Muscle of leg (tissue), 3 donors: ENCODE measurements at regions not wholly inside any gene's neighbourhood (a gene's known extent, or its start where the extent isn't known, plus 50 kb on each side); places are given as distances from the start of the nearest gene placed in this dataset.

Experiments used
- DNase-seq: peaks from one replicate; pipeline ENCODE4 v3.0.0; 2013
- H3K27ac ChIP-seq: one replicate; pipeline ENCODE4 v1.5.1; 2013; ENCODE audit warnings: mild to moderate bottlenecking, low read length, control low read depth
- H3K27me3 ChIP-seq: one replicate; pipeline ENCODE4 v1.6.1; 2013; ENCODE audit warnings: low read length; ENCODE audit not compliant: control insufficient read depth, insufficient read depth
- H3K36me3 ChIP-seq: one replicate; pipeline ENCODE4 v1.6.1; 2013; ENCODE audit warnings: low read length; ENCODE audit not compliant: control insufficient read depth, insufficient read depth
- H3K4me1 ChIP-seq: one replicate; pipeline ENCODE4 v1.6.1; 2013; ENCODE audit warnings: low read length; ENCODE audit not compliant: control insufficient read depth, insufficient read depth
- H3K4me3 ChIP-seq: one replicate; pipeline ENCODE4 v1.5.1; 2013; ENCODE audit warnings: low read length, control low read depth
- H3K9me3 ChIP-seq: replicated peaks from 2 replicates; pipeline ENCODE4 v1.6.1; 2013; ENCODE audit warnings: low read depth, low read length; ENCODE audit not compliant: control insufficient read depth
- WGBS: methylation state at CpG from one replicate; pipeline ENCODE4 v1.1.5; 2013; ENCODE audit warnings: missing lambda C conversion rate; ENCODE audit not compliant: insufficient coverage; 5-methylcytosine and 5-hydroxymethylcytosine counted together

DNA sequence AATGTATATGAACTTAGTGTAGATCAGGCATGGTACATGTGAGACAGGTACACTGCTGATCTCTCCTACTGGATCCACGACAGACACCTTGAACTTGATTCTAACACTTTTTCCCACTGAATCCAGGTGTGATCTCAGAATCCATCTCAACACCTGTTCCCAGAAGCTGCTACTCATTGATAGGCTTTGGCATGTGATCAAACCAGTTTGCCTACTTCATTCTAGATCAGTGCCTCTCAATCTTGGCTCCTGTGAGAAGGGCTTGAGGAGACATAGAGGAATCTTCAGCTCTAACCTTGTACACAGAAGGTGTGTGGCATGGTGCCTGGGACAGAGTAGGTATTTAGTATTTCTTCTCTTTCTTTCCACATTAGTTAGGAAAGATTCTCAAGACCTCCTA, 212.3 kb upstream of the ATP5MC3 start:
- Histone ChIP-seq H3K27ac (no peak overlapping the region), H3K4me3 (no peak overlapping the region), H3K9me3 (no peaks in the 10 kb centered on the region), H3K27me3 (no peaks in the 10 kb centered on the region), H3K4me1 (no peaks in the 10 kb centered on the region), H3K36me3 (no peaks in the 10 kb centered on the region)
- DNase-seq: no peak
- no CpG with 5 or more reads among the region's 1 CpG for WGBS

DNA sequence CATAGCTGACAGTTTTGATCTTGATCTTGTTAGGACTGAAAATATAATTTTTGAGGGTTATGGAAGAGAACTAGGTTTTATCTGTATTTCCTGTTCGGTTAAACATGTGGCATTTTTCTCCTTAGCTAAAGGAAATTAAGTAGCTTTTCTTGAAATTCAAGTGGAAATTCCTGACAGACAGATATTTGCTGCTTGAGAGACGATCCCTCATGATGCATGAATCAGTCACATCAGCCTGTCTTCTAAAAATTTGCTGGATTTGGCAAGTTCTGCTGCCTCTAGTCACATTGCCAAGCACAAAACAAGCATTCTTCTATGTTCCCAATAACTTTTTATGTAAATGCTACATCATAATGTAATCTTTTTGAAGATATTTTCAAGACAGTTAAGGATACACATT, 201.8 kb upstream of the ATP5MC3 start:
- no peak for DNase-seq
- Histone ChIP-seq H3K4me3 (no peak overlapping the region), H3K27me3 (no peaks in the 10 kb centered on the region), H3K27ac (no peak overlapping the region), H3K4me1 (no peaks in the 10 kb centered on the region), H3K9me3 (peaks cover 14% of the 10 kb centered on the region), H3K36me3 (no peaks in the 10 kb centered on the region)
- WGBS: no CpG with 5 or more reads among the region's 2 CpGs

DNA sequence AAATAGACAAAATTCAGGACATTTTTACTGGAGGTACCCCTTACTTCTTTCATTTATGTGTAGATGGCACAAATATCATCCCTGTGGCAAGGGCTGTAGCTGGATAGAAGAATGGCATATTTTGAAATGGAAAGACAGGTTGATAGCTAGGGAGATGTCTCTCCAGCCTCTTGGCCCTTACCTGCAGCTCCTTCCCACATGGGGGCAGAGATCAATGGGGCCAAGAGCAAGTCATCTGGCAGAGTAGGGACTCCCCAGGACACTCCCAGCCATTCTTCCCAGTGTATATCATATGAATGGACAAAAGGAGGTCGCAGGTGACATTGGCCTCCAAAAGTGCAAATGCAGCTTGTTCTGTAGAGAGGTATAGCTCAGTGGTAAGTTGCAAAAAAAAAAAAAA, 192.2 kb upstream of the ATP5MC3 start:
- WGBS: no CpG with 5 or more reads among the region's 1 CpG
- no peaks in the 10 kb centered on the region for H3K36me3 ChIP-seq
- H3K27me3 ChIP-seq: peaks cover 2% of the 10 kb centered on the region
- H3K4me1 ChIP-seq: no peaks in the 10 kb centered on the region
- no peak overlapping the region for H3K4me3 ChIP-seq
- DNase-seq: no peak
- no peak overlapping the region for H3K27ac ChIP-seq
- no peaks in the 10 kb centered on the region for H3K9me3 ChIP-seq

DNA sequence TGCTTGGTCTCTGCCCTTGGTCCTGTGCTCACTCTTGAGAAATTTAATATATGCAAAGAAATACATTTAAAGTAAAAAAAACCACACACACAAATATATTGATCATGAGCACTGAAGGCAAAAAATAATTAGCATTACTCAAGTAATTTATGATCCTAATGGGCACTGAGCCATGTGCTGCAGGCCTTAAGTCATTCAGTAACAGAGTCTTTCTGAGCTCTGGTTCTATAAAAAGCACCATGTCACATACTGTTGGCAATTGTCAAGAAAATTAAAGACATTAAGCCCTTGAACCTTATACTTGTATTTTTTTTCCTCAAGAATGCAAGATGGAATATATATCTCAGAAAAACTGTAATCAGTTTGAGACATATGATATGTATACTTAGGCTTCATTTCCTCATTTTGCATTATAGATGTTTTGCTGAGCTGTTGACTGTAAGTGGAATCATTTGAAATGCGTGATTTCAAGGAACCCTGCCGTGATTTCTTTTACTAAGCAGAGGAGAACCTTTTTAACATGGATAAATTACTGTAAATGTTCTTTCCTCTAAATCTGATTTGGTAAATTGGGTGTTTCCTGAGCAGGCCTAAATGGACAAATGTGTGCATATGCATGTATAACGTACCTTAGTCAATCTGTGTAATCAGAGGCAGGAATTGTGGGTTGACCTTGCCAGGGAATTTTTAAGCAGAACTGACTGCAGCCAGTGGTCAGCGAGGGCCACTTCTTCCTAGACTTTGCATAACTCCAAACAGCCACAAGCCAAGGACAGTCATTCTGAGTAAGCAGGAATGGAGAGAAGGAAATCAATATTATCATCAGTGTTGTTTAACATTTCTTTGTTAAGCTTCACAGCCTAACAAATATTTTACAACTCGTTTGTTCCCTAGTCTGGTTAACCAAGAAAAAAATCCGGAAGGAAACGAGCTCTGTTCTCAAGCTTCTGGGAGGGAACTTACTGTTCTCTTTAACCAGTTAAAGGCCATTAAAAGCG, 191.5 kb upstream of the ATP5MC3 start:
- Histone ChIP-seq H3K4me1 (no peaks in the 10 kb centered on the region), H3K9me3 (no peaks in the 10 kb centered on the region), H3K4me3 (no peak overlapping the region), H3K36me3 (no peaks in the 10 kb centered on the region), H3K27me3 (peaks cover 2% of the 10 kb centered on the region), H3K27ac (no peak overlapping the region)
- 56% methylated on average over 1 of the region's 8 CpGs for WGBS
- DNase-seq: peak; percentile 24

DNA sequence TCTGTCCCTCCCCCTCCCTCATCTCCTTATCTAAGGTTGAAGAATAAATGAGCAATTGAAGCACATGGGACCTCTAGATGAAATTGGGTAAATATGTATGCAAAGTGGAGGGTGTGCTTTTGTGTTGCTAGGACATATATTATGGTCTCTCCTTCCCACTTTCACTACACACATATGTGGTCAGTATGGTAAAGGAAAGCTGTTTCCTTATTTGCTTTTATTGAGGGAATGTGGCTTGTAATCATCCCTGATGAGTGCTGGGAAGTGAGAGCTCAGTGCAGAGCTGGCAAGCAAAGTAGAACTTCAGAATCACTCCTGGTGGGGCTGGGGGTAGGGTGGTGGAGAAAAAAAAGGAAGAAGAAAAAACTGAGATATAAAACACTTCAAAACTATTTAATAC, 189.9 kb upstream of the ATP5MC3 start:
- Histone ChIP-seq H3K27me3 (peaks cover 2% of the 10 kb centered on the region), H3K36me3 (no peaks in the 10 kb centered on the region)

DNA sequence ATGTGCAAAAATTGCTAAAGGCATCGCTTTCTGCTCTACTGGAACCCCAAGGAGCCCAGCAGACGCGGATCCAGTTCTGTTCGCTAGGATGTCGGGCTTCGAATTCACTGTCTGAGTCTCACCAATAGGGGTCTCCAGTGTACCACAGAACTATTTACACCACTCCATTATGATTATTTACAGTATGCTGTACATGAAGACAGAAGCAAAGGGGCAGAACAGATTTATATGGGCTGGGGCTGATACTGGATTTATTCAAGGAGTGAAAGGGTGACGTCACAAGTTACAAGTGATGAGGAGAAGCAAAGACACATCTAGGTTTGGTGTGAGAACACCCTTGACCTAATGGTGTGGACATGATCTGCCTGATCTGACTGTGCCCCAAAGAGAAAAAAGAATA, 185.3 kb upstream of the ATP5MC3 start:
- 30% methylated on average over 2 of the region's 7 CpGs for WGBS
- no peaks in the 10 kb centered on the region for H3K9me3 ChIP-seq
- no peak overlapping the region for H3K4me3 ChIP-seq
- no peaks in the 10 kb centered on the region for H3K36me3 ChIP-seq
- H3K27ac ChIP-seq: no peak overlapping the region
- H3K4me1 ChIP-seq: no peaks in the 10 kb centered on the region
- H3K27me3 ChIP-seq: peaks cover 4% of the 10 kb centered on the region
- peak; percentile 68 for DNase-seq

More for the DNA sequence above, 189.9 kb upstream of the ATP5MC3 start:
- no peak overlapping the region for H3K4me3 ChIP-seq
- no peaks in the 10 kb centered on the region for H3K4me1 ChIP-seq
- no peak overlapping the region for H3K27ac ChIP-seq
- no peaks in the 10 kb centered on the region for H3K9me3 ChIP-seq
- DNase-seq: no peak

DNA sequence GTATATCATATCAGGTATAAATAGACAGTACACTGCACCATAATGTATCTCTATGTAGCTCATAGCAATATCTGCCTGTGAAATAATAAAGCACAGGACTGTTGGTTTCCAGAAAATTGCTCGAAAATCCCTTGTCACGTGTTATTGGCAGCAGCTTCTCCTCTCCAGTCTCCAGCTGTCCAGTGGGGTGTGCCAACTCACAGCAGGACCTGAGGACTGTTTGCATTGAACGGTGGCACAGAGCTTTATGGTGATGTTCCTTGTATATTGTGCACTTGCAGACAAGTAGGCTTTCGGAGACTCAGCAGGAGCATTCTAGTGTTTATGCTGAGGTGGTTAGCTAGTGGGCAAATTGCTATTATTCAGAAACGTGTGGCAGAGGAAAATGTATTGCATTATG, 182.2 kb upstream of the ATP5MC3 start:
- Histone ChIP-seq H3K4me1 (no peaks in the 10 kb centered on the region), H3K27me3 (peaks cover 4% of the 10 kb centered on the region), H3K4me3 (no peak overlapping the region), H3K27ac (no peak overlapping the region), H3K36me3 (no peaks in the 10 kb centered on the region), H3K9me3 (no peaks in the 10 kb centered on the region)
- peak; percentile 72 for DNase-seq
- 7% methylated on average over 3 of the region's 5 CpGs for WGBS

DNA sequence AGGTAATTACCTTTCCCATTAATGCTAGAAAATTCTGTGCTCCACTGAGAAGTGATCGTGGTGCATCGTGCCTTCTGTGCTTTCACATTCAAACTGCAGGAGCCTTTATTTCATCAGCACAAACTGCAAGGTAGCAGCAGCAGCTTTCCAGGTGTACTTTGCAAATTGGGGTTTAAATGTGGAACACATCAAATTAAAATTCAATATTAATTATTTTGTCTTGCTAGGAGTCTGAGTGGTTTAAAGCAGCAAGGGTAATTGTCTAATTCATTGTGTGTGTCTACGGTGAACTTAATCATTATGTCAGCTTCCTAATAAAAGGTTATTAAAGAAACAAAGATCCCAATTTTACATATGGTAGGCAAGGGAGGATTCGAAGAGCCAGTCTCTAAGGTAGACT, 180.8 kb upstream of the ATP5MC3 start:
- H3K9me3 ChIP-seq: no peaks in the 10 kb centered on the region
- H3K27ac ChIP-seq: no peak overlapping the region
- no peak for DNase-seq
- 40% methylated on average over 1 of the region's 4 CpGs for WGBS
- H3K36me3 ChIP-seq: no peaks in the 10 kb centered on the region
- peaks cover 4% of the 10 kb centered on the region for H3K27me3 ChIP-seq
- no peaks in the 10 kb centered on the region for H3K4me1 ChIP-seq
- no peak overlapping the region for H3K4me3 ChIP-seq

DNA sequence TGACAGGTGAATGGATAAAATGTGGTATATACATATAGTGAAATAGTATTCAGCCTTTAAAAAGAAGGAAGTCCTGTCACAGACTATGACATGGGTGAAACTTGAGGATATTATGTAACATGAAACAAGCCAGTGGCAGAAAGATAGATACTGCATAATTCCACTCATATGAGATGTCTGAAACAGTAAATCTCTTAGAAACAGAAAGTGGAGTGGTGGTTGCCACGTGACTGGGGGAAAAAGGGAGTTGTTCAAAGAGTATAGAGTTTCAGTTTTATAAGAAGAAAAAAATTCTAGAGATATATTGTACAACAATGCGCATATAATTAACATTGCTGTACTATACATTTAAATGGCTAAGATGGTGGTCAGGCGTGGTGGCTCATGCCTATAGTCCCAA, 178.2 kb upstream of the ATP5MC3 start:
- no peaks in the 10 kb centered on the region for H3K4me1 ChIP-seq
- no CpG with 5 or more reads among the region's 3 CpGs for WGBS
- no peak for DNase-seq
- no peak overlapping the region for H3K27ac ChIP-seq
- H3K36me3 ChIP-seq: no peaks in the 10 kb centered on the region
- no peaks in the 10 kb centered on the region for H3K9me3 ChIP-seq
- H3K4me3 ChIP-seq: no peak overlapping the region
- H3K27me3 ChIP-seq: peaks cover 2% of the 10 kb centered on the region

DNA sequence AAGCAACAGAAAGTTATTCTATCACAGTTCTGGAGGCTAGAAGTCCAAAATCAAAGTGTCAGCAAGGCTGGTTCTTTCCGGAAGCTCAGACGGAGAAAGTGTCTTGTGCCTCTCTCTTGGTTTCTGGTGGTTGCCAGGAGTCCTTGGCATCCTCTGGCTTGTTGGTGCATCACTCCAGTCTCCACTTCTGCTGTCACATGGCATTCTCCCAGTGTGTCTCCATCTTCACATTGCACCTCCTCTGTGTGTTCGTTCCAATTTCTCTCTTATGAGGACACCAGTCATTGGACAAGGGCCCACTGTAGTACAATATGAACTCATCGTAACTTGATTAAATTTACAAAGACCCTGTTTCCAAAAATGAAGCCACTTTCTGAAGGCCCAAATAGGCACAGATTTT, 175.4 kb upstream of the ATP5MC3 start:
- Histone ChIP-seq H3K4me1 (no peaks in the 10 kb centered on the region), H3K27me3 (peaks cover 2% of the 10 kb centered on the region), H3K27ac (no peak overlapping the region), H3K36me3 (no peaks in the 10 kb centered on the region), H3K9me3 (no peaks in the 10 kb centered on the region), H3K4me3 (no peak overlapping the region)
- WGBS: 73% methylated on average over 4 of the region's 4 CpGs
- DNase-seq: no peak
